NCI-H510A (cell line): ENCODE measurements at regions not wholly inside any gene's neighbourhood (a gene's known extent, or its start where the extent isn't known, plus 50 kb on each side); places are given as distances from the start of the nearest gene placed in this dataset.

Experiments
- DNase-seq: peaks from one replicate; lab custom pipeline; 2025; lab: John Stamatoyannopoulos, UW

DNA sequence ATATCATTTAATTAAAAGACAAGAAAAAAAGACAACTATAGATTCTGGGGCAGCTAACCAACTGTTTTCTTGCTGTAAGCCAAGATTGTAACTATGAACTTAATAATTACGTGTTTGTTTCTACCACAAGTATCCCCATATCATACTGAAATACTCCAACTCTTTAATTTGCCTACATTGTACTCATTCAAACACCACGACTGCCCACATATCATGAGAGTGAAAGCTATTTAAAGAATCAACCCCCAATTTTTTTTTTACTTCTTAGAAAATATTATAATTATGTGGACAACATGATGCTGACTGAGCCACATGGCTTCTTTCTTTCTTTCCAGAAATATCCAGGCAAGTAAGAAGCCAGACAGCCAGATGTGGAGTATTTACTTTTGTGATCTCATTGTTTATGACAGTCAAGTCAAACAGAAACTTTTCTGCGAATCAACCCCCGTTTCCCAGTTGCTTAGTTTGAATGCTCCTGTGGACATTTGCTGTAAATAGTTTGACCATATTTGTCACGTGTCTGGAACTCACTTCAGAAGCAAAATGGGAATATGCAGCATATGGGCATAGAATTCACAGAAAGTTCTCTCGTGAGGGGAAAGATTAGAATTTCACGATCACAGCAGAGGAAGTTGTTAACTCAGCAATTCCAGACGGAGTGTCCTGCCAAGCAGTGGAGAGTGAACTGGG, 126.8 kb upstream of the PSMD7 start:
- no peak for DNase-seq

DNA sequence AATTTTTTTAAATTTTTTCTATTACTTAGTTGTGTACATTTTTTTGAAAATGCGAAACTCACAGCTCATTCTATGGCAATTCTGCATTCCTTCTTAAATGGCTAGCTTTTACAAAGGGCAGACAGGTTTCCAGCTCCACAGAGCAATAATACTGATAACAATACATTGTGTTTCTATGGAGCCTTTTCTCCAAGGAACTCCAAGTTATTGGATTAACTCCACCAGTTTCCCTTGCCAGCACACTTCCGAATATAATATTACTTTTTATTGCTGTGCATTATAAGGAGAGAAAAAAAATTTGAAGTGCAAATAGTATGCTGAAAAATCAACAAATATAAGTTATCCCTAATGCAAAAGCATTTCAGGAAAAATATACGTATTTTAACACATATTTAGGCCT, 127.5 kb upstream of the PSMD7 start:
- no peak for DNase-seq

DNA sequence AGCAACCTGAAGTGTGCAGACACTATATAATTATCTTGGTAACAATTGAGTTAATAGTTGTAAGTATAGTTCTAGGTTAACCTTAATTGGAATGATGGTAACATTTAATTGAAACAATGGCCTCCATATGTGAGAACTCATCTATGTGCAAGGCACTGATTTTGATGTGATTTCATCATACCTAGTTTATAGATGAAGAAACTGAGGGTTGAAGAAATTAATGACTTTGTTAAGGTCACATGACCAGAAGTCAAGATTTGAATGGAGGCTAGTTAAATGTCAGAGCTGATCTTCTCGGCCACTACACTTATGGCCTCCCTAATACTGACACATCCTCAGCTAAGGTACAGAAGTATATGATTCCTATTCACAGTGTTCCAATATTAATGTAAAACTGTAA, 128.2 kb upstream of the PSMD7 start:
- DNase-seq = no peak

DNA sequence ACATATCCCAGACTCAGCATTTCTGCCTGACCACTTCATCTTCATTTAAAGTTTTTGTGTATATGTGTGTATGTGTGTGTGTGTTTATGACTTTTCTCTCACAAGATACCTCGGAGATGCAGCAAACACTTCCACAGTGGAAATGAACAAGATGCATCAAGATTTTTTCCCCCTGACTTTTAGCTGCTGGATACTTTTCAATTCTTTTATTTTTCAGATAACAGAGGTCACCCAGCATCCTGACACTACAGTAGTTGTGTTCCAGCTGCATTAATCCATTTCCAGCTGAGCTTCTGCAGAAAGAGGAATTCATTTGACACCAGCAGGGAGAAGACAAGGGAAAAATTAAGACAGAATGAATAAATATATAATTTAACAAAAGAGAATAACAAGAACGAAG, 130.2 kb upstream of the PSMD7 start:
- no peak for DNase-seq

DNA sequence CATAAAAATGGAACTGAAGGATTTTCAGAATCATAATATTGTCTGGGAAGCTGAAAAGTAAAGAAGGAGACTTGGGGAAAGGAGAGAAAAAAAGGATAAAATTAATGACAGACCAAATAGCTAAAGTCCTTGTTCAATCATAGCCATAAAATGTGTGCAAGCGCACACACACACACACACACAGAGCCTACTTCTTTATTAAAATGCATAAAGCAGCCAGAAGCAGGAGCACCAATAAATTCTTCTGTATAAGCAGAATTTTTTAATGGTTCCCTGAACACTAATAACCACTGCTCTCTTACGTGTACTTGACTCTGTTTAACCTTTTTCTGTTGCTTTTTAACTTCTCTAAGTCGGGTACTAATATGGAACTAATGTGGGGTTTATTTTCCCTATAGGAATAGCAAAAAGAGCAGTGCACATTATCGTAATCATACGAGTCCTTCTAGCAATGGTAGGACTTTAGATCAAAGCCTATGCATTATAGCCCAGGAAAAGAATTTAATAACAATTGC, 131.0 kb upstream of the PSMD7 start:
- DNase-seq = no peak

DNA sequence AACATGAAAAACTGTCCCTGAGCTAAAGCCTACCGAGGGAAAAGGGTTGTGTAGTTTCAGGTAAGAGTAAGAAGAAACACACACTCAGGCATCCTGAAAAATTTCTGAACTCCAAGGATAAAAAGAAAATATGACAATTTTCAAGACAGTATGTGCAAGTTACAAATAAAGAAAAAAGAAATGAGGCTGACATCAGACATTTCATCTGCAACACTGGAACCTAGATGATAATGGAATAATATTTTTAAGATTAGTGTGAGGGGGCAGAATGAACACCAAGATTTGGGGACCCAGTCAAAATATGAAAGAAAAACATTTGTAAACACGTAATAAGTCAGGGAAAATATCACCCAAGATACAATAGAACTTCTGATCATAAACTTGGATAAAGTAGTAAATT, 135.9 kb upstream of the PSMD7 start:
- no peak for DNase-seq

DNA sequence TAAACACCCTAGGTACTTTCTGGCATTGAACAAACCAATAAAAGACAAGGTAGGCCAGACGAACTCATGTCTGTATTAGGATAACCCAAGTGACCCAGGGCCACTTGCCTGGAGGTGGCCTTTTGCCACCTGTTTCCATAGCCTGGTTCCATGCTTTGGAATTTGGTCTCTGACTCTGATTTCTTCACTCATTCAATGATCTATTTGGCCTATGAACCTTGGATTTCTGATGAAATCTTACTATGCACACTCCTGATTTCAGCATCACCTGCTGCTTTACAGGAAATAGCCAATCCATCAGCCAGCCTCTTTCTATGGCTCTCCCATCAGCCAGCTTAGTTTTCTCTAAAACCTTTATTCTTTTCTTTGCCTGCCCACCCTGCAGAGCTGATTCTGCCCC, 142.8 kb upstream of the PSMD7 start:
- DNase-seq = no peak

DNA sequence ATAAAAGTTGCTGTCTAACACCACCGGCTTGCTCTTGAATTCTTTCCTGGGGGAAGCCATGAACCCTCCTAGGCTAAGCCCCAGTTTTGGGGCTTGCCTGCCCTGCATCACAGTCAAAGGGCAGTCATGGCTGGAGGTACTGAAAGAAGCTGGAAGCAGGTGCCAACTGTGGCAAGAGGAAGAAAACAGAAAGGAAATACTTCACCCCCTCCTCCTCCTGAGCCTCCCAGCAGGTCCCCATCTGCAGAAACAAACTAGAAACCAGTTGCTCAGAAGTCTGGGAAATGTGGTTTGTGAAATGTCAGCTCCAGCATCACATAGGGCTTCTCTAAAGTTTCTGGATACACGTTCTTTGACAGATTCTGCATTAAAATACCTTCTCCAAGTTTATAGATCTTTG, 150.0 kb upstream of the PSMD7 start:
- DNase-seq = no peak

DNA sequence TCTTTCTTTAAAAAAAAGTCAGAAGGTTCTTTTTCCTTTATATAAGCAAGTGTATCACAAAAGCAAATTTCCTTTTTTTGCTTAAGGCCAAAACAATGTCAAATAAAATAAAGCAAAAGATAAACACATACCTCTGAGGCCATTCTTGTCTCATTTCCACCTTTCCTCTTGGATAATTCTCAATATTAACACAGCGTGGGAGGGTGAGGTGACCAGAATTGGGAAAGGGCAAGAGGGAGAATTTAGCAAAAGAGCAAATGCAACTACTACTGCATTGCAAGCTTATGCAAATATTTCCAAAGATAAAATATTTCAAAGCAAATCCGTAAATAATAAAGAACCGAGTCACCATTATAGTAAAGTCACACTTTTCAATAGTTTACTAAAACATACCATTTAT, 153.4 kb upstream of the PSMD7 start:
- no peak for DNase-seq

DNA sequence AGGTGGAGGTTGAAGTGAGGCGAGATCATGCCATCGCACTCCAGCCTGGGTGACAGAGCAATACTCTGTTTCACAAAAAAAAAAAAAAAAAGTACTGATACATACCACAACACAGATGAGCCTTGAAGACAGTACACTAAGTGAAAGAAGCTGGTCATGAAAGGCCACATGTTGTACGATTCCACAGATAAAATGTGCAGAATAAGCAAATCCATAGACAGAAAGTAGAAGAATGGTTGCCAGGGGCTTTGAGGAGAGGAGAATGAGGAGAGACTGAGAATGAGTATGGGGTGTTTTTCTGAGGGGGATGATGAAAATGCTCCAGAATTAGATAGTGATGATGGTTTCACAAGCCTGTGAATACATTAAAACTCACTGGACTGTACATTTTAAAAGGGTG, 155.6 kb upstream of the PSMD7 start:
- DNase-seq = no peak

DNA sequence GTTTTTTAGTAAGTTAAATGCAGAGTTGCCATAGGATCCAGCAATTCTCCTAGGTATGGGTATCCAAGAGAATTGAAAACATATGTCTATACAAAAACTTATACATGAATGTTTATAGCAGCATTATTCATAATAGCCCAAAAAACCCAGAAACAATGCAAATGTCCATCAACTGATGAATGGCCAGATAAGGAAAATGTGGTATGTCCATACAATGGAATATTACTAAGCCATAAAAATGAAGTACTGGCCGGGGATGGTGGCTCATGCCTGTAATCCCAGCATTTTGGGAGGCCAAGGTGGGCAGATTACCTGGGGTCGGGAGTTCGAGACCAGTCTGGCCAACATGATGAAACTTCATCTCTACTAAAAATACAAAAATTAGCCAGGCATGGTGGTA, 156.1 kb upstream of the PSMD7 start:
- DNase-seq = no peak

DNA sequence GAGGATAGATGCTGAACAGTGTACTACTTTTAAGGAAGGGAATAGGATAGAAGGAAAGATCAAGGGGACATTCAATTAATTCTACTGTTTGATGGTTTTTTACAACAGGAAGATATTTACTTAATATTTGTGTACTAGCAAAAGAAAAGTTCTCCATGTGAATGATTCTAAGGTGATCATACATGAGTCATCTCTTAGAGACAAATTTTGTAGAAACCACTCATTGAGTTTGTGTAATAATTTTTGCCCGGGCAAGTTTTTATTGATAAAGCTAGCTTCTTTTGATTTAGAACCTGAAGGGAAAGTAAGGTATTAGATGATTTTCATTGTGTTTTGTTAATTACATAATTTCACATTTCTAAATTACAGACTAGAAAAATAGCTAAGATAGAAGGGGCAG, 172.8 kb upstream of the PSMD7 start:
- no peak for DNase-seq

DNA sequence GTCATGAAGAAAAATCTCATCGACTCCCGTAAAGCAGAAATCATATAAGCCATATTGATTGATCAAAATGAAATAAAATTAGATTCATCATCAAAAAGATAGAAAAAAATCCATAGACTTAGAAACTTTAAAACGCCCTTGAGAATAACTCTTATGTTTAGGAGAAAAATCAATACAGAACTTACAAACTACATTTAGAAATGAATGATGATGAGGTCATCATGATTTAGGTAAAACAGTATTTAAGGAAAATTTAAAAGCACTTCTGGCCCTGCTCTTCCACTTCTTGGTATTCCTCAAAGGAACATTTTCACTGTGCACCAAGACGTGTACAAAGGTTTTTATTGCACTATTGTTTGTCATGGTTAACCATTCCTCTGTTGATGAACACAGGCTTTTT, 173.4 kb upstream of the PSMD7 start:
- DNase-seq = no peak

DNA sequence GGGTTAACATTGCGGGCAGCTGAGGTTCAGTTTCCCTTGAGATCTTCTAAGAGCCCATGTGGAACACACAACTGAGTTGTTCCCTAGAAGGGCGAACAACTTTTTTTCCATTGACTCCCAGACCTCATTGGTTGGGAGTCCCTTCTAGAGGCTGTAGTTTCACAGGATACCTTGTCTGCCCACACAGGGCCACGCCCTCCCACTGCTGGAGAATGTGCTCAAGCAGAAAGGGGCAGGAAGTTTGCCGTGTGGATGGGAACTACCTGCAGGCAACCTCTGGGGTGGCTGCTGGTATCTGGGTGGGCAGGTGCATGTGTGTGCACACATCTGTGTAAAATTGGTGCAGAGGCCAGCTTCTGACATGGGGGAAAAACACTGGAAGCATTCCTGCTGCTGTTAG, 178.8 kb upstream of the PSMD7 start:
- DNase-seq = no peak

DNA sequence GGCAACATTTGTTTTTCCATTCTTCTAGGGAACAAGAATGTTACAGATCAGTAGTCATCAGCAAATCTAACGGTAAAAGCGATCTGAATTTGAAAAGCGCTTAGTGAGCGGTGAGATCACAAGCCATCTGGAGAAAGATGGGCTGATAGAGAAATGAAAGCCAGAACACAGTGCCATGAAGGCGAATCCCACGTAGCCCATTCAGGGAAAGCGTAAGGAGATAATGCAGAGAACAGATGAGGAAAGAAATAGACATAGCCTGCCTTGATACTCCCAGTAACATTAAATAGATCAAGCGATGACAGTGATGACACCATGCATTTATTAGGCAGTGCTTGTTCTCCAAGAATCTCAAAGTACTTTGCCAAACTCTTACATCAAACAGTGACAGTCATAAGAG, 183.1 kb upstream of the PSMD7 start:
- no peak for DNase-seq

DNA sequence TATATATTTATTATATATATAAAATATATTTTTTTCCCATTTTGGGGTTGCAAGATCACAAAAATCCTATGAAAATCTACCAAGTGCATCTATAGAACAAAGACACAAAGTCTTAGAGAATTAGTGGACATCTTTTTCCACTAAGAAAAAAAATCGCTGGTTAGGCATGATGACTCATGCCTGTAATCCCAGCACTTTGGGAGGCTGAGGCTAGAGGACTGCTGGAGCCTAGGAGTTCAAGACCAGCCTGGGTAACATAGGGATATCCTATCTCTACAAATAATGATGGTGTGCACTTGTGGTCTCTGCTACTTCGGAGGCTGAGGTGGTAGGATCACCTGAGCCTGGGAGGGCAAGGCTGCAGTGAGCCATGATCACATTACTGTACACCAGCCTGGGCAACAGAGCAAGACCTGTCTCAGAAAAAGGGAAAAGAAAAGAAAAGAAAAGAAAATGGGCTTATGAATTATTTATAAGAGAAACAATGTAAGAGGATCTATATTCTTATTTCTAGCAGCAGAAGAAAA, 185.1 kb upstream of the PSMD7 start:
- no peak for DNase-seq

DNA sequence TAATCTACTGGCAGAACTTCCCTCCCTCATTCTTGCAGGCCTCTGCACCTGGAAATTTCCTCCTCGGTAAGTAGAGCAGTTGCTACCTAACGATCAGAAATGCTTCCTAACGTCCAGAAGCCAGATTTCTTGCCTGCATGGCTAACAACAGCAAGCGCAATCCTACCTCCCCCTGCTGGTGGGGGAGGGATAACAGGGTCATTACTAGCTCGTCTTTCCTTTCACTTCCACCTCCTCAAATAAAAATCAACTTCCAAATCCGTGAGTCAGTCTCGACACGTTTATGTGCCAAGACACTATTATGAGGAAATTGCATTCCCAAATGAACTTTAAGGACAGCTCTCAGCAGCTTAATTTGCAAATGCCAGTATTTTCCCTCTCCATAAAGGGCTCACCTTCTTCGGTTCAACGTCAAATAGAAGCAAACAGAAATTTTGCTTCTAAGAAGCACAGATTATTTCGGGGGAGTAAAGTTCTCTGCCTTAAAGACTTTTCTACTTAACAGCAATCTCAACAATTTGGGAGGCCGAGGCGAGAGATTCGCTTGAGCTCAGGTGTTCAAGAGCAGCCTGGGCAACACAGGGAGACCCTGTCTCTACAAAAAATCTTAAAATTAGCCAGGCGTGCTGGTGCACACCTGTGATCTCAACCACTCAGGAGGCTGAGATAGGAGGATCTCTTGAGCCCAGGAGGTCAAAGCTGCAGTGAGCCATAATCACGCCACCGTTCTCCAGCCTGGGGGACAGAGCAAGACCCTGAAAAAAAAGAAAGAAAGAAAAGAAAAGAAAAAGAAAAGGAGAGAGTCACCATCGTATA, 188.6 kb upstream of the PSMD7 start:
- no peak for DNase-seq

DNA sequence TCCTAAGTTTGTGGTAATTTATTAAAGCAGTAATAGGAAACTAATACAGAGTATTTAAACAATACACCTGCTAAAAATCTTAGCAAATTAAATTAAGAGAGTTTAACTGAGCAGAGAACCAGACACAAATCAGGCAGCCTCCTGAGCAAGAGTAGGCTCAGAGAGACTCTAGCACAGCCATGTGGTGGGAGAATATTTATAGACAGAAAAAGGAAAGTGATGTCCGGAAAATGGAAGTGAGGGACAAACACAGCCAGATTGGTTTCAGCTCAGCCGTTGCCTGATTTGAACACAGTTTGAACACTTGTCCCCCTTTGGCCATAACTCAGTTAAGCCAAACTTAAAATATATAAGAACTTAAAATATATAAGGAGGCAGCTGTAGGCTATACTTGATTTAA, 192.6 kb upstream of the PSMD7 start:
- DNase-seq = no peak

DNA sequence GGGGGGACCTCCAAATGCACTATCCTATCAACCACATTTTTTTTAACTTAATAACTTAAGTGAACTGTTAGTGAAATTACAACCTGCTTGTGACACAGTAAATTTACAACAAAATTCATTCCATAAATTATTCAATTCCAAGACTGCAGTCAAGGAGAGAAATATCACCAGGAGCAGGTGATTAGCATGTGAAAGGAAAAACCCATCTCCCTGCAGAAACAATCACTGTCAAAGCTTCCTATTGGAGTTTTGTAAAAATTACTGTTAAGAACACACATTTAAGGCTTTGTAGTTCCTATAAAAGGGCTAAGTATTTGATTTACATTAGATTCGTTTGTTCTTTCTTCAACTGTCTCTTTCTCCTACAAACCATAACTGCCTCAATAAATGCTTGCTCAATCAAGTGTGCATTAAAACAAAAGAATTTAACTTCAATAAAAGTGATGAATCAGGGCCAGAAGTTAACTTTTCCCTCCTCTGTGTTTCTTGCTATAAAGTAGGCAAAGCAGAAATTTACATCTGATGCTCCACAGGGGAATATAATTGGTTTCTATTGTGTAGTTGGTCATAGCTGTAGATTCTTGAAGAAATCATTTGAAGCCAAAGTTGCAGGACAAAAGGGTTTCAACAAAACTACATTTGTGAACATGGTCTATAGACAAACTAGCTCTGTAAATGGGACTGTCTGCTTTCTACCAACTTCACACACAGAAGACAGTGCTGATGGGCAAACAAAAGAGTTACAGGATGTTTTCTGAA, 195.1 kb upstream of the PSMD7 start:
- DNase-seq = no peak

DNA sequence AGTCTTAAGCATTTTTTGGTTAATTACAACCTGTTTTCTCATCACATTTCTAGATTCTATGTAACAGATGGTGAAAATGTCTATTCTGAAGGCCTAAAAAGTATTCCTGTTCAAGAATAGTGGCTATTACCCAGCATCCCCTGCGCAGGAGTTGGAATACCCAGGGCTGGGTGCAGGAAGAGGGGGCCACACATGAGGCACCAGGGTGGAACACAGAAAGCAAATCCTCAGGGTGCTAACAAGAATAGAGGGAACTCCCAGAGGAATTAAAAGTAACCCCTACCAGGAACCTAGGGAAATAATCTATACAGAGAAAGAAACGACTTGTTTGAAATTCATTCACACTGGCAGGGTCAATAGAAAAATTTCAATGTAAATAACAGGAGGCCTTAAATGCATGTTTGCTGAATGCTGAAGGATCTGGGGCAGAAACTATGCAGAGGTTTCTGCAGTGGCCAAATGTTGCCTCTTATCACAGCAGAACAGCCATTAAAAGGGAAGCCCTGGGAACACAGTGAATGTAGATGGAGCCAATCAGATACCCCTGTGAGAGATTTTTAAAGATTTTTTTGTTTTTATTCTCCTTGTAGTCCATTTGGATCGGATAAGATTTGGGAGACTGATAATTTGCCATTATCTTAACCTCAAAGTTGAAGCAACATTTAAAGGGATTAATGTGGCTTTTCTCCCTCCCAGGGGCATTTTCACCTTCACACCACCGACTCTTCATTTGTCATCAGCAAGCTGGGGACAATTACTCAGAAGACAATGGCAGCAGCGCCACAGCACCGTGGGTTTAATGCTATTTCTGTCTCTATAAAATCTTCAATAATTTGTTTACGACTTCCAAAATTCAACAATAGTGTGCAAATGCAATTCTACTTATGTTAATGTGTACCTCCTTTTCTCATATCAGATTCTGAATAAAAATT, 196.0 kb upstream of the PSMD7 start:
- DNase-seq = no peak

DNA sequence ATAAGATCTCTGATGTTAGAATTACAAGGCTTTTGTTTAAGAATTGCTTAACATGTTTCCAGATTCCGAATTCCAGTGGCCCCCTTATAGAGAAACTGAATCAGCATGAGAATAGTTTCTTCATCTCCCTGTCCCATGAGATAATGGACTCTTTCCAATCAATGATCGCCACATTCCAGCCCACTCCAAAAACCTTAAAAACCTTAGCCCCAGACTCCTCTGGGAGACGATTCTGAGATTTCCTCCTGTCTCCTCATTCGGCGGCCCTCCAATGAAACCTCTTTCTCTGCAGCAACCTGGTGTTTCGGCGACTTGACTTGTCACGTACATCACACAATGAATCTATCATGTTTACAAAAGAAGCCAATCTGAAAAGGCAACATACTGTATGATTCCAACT, 197.1 kb upstream of the PSMD7 start:
- DNase-seq = no peak

DNA sequence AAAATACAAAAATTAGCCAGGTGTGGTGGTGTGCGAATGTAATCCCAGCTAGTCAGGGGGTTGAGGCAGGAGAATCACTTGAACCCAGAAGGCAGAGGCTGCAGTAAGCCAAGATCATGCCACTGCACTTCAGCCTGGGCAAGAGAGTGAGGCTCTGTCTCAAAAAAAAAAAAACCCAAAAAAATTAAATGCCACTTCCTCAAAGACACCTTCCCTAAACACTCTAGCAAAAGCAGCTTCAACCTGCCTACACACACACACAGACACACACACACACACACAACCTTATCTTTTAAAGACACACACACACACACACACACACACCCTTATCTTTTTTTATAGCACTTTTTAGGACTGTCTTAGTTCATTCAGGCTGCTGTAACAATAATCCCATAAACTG, 201.7 kb upstream of the PSMD7 start:
- DNase-seq = no peak
